Activated naive CD4-positive, alpha-beta T cell treated with anti-CD3 and anti-CD28 coated beads, Interleukin-2, amount 10 ng/mL, durations not matched to agents 7 days and 5 days (primary cell): ENCODE measurements at regions not wholly inside any gene's neighbourhood (a gene's known extent, or its start where the extent isn't known, plus 50 kb on each side); places are given as distances from the start of the nearest gene placed in this dataset.

Experiments
- CTCF ChIA-PET: fragments of 350-600 bp; sonication (Branson Sonifier 250); formaldehyde crosslinking; loops from one replicate; lab custom pipeline; 2021; ENCODE audit warnings: antibody characterized with exemption; lab: Charles Lee
- DNase-seq: peaks from one replicate; pipeline ENCODE4 v3.0.0-alpha.2; 2020
- H3K27ac Mint-ChIP-seq: one replicate; pipeline ENCODE4 v1.8.0; 2021; ENCODE audit warnings: mild to moderate bottlenecking, moderate library complexity, mixed read lengths
- H3K27me3 Mint-ChIP-seq: one replicate; pipeline ENCODE4 v1.8.0; 2021; ENCODE audit warnings: mild to moderate bottlenecking, mixed read lengths
- H3K36me3 Mint-ChIP-seq: one replicate; pipeline ENCODE4 v1.8.0; 2021; ENCODE audit warnings: mixed read lengths
- H3K4me1 Mint-ChIP-seq: one replicate; pipeline ENCODE4 v1.8.0; 2021; ENCODE audit warnings: mixed read lengths
- H3K4me3 Mint-ChIP-seq: one replicate; pipeline ENCODE4 v1.8.0; 2021; ENCODE audit warnings: mild to moderate bottlenecking, moderate library complexity, mixed read lengths
- H3K9me3 Mint-ChIP-seq: one replicate; pipeline ENCODE4 v1.8.0; 2021; ENCODE audit warnings: mixed read lengths

DNA sequence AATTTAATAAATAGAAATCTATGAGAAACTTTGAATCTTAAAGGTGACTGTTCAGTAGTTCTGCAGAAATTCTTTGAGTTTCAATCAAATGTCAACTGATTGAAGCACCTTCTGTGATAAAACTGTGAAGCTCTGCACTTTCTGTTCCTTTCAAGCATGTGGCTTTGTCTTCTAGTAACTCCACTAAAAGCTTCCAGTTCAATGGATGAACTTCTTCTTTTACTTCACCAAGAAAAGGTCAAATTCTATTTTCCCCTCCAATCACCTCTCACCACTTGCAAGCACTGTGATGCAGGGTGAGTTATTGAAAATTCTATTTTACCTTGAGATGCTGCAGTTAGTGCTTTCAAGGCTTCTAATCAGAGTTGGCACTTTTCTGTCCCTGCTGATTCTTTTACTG, 515.3 kb upstream of the B3GALT2 start:
- Mint-ChIP-seq H3K27me3 (no peaks in the 10 kb centered on the region), H3K36me3 (no peaks in the 10 kb centered on the region), H3K27ac (no peak overlapping the region), H3K4me1 (peaks cover 13% of the 10 kb centered on the region), H3K4me3 (no peak overlapping the region), H3K9me3 (no peaks in the 10 kb centered on the region)
- no peak for DNase-seq
- CTCF ChIA-PET, result no interaction called here

DNA sequence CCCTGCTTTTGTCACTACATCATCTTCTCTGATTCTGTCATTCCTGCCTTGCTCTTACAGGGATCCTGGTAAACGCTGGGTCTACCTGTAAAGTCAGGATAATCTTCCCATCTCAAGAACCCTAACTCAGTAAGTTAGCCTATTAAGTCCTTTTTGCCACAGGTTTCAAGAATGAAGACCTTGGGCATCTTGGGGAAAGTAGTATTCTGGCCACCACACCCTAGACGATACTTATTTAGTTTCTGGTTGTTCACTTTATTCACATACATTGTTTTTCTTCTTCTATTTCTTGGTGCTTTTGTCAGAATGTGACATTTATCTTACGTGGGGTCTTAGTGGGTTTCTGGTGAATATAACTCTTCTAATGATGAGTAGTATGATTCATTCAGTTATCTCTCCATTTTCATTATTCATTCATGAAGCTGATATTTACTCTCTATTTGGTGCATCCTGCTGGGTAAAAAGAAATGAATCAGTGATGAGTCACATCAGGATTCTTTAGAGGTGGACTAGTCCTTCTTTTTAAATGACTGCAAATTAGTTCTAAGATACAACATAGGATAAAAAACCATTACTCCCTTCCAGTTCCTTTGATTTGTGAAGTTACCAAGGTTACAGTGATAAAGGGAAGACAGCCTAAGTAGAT, 514.4 kb upstream of the B3GALT2 start:
- CTCF ChIA-PET, result no interaction called here
- H3K4me3 Mint-ChIP-seq, result no peak overlapping the region
- peaks cover 13% of the 10 kb centered on the region for H3K4me1 Mint-ChIP-seq
- H3K27ac Mint-ChIP-seq, result no peak overlapping the region
- H3K9me3 Mint-ChIP-seq, result no peaks in the 10 kb centered on the region
- no peak for DNase-seq
- no peaks in the 10 kb centered on the region for H3K36me3 Mint-ChIP-seq
- no peaks in the 10 kb centered on the region for H3K27me3 Mint-ChIP-seq

DNA sequence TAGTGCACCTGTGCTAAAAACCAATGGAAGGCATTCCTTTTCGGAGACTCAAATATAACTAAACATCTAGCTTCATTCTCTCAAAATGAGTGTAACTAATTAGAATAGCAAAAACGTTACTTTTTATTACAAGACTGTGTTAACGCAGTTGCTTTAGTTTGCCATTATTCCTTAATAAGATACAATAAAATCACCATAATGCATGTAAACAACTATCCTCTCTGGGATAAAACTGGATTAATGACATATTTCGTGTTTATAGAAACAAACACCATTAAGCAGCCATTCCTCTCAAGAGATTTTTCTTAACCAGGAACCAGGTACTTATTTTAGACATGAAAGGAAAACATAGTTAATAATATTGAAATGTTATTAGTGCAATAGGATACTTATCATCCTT, 512.8 kb upstream of the B3GALT2 start:
- CTCF ChIA-PET, result no interaction called here
- H3K27me3 Mint-ChIP-seq, result no peaks in the 10 kb centered on the region
- peaks cover 13% of the 10 kb centered on the region for H3K4me1 Mint-ChIP-seq
- H3K4me3 Mint-ChIP-seq, result no peak overlapping the region
- no peak overlapping the region for H3K27ac Mint-ChIP-seq
- H3K36me3 Mint-ChIP-seq, result no peaks in the 10 kb centered on the region
- no peaks in the 10 kb centered on the region for H3K9me3 Mint-ChIP-seq
- DNase-seq, result no peak

DNA sequence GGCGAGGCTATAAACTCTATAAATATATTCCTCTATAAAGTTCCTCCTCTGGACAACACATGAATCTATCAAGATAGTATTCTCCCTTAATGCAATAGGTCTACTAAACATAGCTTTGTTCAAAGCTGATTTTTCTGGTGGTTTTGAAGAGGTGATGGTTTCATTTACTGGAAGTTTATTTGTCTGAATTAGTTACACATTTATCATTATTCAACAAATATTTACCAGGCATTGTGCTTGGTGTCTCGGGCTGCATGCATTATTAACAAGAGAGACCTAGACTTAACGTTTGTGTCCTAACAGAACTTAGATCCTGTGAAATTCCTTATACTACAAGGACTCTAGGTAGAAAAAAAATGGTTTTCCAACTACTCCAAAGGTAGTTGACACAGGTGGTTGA, 511.4 kb upstream of the B3GALT2 start:
- Mint-ChIP-seq H3K36me3 (no peaks in the 10 kb centered on the region), H3K27ac (no peak overlapping the region), H3K4me1 (peaks cover 13% of the 10 kb centered on the region), H3K4me3 (no peak overlapping the region), H3K9me3 (no peaks in the 10 kb centered on the region), H3K27me3 (no peaks in the 10 kb centered on the region)
- CTCF ChIA-PET, result no interaction called here
- DNase-seq, result no peak

DNA sequence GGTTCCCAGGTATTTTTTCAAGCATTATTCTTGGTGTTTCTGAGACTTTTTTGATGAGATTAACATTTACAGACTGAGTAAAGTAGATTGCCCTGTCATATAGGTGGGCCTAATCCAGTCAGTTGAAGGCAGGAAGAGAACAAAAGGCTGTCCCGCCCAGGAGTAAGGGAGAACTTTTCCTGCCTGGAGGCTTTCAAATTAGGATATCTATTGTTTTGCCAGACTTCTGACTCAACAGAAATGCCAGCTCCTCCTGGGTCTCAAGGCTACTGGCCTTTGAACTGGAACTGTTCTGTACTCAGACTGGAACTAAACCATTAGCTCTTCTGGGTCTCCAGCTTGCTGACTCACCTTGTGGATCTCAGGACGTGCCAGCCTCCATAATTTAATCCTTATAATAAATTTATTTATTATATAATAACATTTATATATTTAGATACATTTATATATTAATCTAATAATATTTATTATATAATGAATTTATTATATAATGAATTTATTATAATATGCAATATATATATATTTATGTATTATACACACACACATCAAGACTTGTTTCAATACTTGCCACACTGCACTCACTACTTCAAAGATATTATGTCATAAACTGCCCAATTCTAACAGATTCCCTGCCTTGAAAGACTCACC, 510.8 kb upstream of the B3GALT2 start:
- DNase-seq, result no peak
- CTCF ChIA-PET, result no interaction called here
- no peaks in the 10 kb centered on the region for H3K36me3 Mint-ChIP-seq
- no peaks in the 10 kb centered on the region for H3K27me3 Mint-ChIP-seq
- H3K9me3 Mint-ChIP-seq, result no peaks in the 10 kb centered on the region
- H3K27ac Mint-ChIP-seq, result no peak overlapping the region
- no peak overlapping the region for H3K4me3 Mint-ChIP-seq
- peaks cover 13% of the 10 kb centered on the region for H3K4me1 Mint-ChIP-seq

DNA sequence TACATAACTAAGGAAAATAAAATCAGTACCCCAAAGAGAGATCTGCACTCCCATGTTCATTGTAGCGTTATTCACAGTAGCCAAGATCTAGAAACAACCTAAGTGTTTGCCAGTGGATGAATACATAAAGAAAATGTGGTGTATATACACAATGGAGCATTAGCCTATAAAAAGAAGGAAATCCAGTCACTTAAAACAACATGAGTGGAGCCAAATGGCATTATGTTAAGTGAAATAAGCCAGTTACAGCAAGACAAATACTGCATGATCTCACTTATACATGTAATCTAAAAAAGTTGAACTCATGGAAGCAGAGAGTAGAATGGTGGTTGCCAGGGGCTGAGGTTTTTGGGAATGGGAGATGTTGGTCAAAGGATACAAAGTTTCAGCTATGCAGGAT, 508.3 kb upstream of the B3GALT2 start:
- Mint-ChIP-seq H3K27ac (no peak overlapping the region), H3K4me1 (no peaks in the 10 kb centered on the region), H3K36me3 (no peaks in the 10 kb centered on the region), H3K9me3 (no peaks in the 10 kb centered on the region), H3K4me3 (no peak overlapping the region), H3K27me3 (no peaks in the 10 kb centered on the region)
- CTCF ChIA-PET, result no interaction called here
- DNase-seq, result no peak

DNA sequence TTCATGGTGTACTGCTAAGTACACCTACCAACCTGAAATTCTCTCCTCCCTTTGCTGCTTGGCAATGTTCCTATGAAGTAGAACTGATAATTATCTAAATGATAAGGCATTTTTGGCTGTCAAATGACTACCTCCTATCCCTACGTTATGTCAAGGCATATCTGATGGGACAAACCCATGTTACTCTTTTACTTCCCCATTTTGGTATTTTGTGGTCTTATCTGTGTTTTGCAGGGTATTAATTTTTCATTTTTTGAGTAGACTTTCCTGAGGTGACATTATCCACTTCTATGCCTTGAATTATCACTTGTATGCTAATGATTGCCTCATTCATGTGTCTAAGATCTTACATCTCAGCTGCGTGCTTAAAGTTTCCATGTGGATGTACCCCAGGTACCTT, 499.6 kb upstream of the B3GALT2 start:
- no peak overlapping the region for H3K4me3 Mint-ChIP-seq
- no peaks in the 10 kb centered on the region for H3K9me3 Mint-ChIP-seq
- no peak for DNase-seq

DNA sequence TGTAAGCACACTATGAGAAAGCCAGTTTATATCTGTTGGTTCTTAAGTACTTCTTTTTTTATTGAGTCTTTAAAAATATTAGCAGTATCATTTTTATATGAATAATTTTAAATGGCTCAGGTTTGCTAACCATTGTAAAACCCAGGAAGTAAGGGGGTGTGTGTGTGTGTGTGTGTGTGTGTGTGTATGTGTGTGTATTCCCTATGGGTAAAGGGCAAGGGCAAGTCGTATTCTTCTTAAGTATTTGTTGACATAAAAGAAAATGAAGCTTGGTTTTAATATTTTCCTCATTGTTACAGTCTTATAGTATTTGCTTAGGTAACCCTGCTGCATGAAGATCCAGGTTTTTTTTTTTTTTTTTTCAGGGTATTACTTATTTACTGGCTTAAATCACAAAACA, 495.0 kb upstream of the B3GALT2 start:
- H3K27me3 Mint-ChIP-seq, result no peaks in the 10 kb centered on the region
- no peaks in the 10 kb centered on the region for H3K9me3 Mint-ChIP-seq
- CTCF ChIA-PET, result no interaction called here
- H3K4me1 Mint-ChIP-seq, result no peaks in the 10 kb centered on the region
- no peak overlapping the region for H3K4me3 Mint-ChIP-seq
- H3K27ac Mint-ChIP-seq, result no peak overlapping the region
- no peak for DNase-seq
- no peaks in the 10 kb centered on the region for H3K36me3 Mint-ChIP-seq

More for the DNA sequence above, 499.6 kb upstream of the B3GALT2 start:
- H3K27me3 Mint-ChIP-seq, result no peaks in the 10 kb centered on the region
- CTCF ChIA-PET, result no interaction called here
- no peaks in the 10 kb centered on the region for H3K4me1 Mint-ChIP-seq
- no peak overlapping the region for H3K27ac Mint-ChIP-seq
- no peaks in the 10 kb centered on the region for H3K36me3 Mint-ChIP-seq

DNA sequence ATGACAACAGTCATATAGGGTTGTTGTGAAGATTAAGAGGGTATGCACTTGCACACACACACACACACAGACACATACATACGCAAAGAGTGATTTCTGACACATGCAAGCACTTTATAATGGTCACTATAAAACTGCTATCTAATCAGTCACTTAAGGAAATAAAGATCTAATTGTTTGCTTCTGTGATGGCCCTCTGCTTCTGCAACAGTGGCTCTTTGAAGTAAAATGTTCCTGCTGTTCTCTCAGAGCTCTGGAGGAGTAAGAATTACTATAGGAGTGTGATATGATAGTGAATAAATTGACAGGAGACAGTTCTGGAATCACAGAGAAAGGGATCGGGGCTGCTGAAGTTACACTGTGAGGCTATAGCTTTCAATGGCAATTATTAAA, 494.5 kb upstream of the B3GALT2 start:
- Mint-ChIP-seq H3K36me3 (no peaks in the 10 kb centered on the region), H3K9me3 (no peaks in the 10 kb centered on the region), H3K4me3 (no peak overlapping the region), H3K4me1 (no peaks in the 10 kb centered on the region), H3K27ac (no peak overlapping the region), H3K27me3 (no peaks in the 10 kb centered on the region)
- CTCF ChIA-PET, result no interaction called here
- no peak for DNase-seq

DNA sequence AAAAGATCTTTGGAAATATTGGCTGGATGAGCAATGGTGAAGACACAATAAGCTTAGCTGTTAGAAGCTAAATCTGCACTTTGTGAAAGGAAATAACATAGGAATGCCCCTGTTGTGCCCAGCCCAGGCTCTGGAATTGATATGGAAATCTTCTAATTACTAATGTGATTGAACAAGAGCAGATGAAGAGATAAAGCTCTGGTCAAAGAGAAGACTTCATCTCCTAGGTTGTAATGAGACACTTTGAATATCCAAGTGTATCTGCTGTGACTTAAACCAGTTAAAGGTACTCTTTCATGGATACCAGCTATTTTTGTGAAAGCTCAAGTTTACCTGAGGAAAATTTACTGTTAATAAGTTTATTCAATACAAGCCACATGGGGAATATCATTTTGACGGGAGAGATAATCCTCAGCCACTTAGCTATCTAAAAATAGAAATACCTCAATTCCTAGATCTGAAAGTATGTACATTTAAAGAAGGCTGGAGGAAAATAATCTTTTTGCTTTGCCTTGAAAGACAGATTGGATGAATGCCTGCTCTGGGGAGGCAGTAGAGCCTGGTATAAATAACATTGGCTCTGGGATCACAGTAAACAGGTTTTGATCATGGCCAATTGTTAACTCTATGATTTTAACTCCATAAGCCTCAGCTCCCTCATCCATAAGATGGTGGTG, 494.0 kb upstream of the B3GALT2 start:
- Mint-ChIP-seq H3K4me3 (no peak overlapping the region), H3K27me3 (no peaks in the 10 kb centered on the region), H3K4me1 (no peaks in the 10 kb centered on the region), H3K9me3 (no peaks in the 10 kb centered on the region), H3K27ac (no peak overlapping the region), H3K36me3 (no peaks in the 10 kb centered on the region)
- DNase-seq, result no peak
- CTCF ChIA-PET, result no interaction called here

DNA sequence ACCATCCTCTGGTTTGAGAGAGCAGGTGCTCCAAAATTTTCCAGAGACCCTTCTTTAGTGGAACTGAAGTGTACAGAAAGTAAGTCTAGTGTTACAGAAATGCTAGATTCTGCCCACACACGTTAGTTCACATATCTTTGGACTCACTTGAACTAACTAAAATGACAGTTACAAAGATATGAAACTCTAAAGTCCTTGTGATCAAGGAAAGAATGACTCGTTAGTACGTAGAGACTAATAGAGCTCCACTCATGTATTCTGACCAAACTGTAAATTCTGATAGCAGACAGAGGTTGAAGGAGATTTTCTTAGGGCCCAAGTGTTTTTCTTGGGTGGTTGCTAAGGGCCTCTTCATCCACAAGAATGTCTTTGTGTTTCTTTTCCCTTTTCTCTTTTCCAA, 491.5 kb upstream of the B3GALT2 start:
- CTCF ChIA-PET, result no interaction called here
- H3K27ac Mint-ChIP-seq, result no peak overlapping the region

DNA sequence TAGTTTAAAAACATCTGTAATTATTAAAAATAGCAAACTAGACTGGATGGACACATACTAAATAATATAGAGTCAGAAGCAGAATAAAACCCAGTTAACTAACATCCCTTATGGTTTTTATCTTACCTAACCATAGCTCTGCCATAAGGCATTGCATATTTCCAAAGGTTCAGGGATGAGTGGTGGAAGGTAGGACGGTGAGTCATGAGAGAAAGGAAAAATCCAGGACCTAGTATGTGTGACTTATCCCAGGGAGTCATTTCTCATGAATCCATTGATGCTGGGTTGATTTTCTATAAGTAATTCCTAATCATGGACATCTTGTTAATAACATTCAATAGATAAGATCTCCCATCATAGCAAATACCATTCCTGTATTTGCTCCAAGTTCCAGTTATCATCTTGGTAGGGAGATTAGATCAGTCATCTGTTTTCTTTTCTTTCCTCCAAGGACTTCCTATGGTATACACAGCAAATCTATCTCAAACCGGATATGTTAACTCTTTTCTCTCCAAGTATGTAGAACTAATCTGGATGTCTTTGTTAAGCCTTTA, 490.7 kb upstream of the B3GALT2 start:
- H3K27me3 Mint-ChIP-seq, result no peaks in the 10 kb centered on the region
- no peak overlapping the region for H3K4me3 Mint-ChIP-seq
- peaks cover 3% of the 10 kb centered on the region for H3K4me1 Mint-ChIP-seq
- no peaks in the 10 kb centered on the region for H3K9me3 Mint-ChIP-seq
- H3K27ac Mint-ChIP-seq, result no peak overlapping the region
- DNase-seq, result no peak
- no peaks in the 10 kb centered on the region for H3K36me3 Mint-ChIP-seq
- CTCF ChIA-PET, result no interaction called here

More for the DNA sequence above, 491.5 kb upstream of the B3GALT2 start:
- H3K4me1 Mint-ChIP-seq, result peaks cover 3% of the 10 kb centered on the region
- H3K36me3 Mint-ChIP-seq, result no peaks in the 10 kb centered on the region
- no peak for DNase-seq
- H3K27me3 Mint-ChIP-seq, result no peaks in the 10 kb centered on the region
- H3K9me3 Mint-ChIP-seq, result no peaks in the 10 kb centered on the region
- no peak overlapping the region for H3K4me3 Mint-ChIP-seq

DNA sequence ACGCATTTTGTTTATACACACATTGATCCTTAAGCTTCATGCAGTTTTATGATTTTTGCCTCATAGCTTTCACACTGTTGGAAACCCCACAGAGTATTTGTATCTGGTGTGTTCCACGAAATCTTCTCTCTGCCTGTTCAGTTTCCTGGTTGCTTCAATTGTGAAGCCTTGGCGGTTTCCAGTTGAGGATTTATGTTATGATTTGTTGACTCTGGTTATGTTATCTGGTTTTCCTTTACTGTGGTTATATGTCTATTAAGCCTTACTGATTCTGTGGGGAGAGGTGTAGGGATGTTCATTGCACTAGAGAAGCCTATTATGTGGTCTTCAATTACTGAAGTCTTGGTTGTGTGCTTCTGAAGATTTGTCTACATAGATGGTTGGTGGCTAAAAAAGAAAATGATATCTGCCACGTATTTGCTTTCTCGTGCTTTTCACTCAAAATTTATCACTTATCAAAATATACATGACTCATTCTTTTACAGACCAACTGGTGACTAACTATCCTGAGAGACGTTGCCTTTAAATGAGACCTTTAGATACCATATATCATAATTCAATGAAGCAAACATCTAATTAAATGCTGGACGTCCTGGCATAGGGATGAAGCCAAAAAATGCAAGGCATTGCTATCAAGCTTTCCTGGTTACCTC, 488.0 kb upstream of the B3GALT2 start:
- CTCF ChIA-PET, result no interaction called here
- no peak overlapping the region for H3K27ac Mint-ChIP-seq
- DNase-seq, result no peak

DNA sequence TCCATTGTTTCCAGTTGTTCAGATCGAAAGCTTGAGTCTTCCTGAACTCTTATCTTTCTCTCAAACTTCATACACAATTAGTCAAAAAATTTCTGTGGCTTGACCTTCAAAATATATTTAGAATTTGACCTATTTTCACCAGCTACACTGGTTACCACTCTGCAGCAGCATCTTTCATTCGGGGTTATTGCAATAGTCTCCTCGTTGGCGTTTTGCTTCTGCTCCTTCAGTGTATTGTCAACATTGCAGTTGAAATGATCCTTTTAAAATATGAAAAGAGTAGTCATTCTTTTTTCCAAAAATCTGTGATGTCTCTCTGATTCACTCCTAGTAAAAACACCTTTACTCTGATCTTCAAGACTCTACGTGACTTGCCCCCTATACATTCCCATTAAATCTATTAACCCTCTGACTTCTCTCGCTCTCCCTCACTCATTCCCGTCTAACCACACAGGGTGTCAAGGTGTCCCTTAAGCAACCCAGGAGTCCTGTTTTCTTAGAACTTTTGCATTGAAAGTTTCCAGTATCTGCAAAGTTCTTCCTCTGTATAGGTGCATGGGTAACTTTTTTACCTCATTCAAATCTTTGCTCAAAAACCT, 480.2 kb upstream of the B3GALT2 start:
- CTCF ChIA-PET, result no interaction called here
- no peaks in the 10 kb centered on the region for H3K4me1 Mint-ChIP-seq
- H3K27me3 Mint-ChIP-seq, result no peaks in the 10 kb centered on the region
- H3K27ac Mint-ChIP-seq, result no peak overlapping the region
- H3K36me3 Mint-ChIP-seq, result peaks cover 2% of the 10 kb centered on the region
- no peak for DNase-seq
- H3K9me3 Mint-ChIP-seq, result peaks cover 8% of the 10 kb centered on the region
- no peak overlapping the region for H3K4me3 Mint-ChIP-seq

More for the DNA sequence above, 488.0 kb upstream of the B3GALT2 start:
- H3K27me3 Mint-ChIP-seq, result no peaks in the 10 kb centered on the region
- peaks cover 3% of the 10 kb centered on the region for H3K4me1 Mint-ChIP-seq
- H3K4me3 Mint-ChIP-seq, result no peak overlapping the region
- peaks cover 3% of the 10 kb centered on the region for H3K9me3 Mint-ChIP-seq
- peaks cover 2% of the 10 kb centered on the region for H3K36me3 Mint-ChIP-seq
